Forelimb muscle (tissue), 1 donor: ENCODE measurements at regions not wholly inside any gene's neighbourhood (a gene's known extent, or its start where the extent isn't known, plus 50 kb on each side); places are given as distances from the start of the nearest gene placed in this dataset.
"Not testable (repeated sequence)": the region's sequence is repeated elsewhere in the genome, so short reads cannot be mapped to it uniquely, and the experiment has no call there.

Experiments
- DNase-seq: peaks from one replicate; pipeline ENCODE4 v3.0.0-alpha.2; 2013; ENCODE audit warnings: low read depth

- no peak for DNase-seq
These were observed 220.7 kb downstream of the TACR3 start for GRCh38 chr4:103499094-103499493.

DNA sequence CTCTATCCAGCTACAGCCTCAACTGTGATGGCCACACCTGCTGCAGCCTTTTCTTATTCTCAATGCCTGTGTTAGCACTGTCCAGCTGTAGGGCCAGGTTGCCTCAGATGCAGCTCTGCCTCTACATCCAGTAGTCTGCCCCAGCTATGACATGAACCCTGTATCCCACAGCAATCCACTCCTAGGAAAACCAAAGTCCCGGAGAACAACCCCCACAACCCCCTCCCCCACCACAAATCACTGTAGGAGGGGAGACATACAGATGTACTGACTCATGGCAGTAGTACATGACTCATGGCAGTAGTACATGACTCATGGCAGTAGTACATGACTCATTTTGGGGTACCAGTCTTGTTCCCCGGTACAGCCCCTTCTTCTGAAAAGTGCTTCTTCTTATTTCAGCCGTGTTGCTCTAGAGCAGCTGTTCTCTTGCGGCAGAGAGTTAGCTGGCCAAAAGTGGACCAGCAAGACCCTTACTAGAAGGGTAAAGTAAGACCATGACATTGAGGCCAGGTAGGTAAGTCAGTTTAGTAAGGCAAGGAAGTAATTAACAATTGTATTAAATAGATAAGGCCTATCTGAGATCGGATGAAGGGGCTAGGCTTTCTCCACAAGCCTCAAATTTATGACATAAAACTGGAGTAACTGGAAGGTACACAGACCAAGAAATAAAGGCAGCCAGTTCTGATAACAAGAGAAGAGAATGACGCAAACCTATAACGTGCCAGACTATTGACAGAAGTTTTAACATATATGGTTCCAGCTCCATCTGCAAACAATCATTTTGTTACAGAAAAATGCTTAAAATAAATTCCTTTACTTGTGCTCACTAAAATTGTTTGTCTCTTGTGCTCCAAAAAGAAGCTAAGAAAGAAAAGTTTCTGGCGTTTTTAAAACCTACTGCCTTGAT, 221.4 kb downstream of the TACR3 start:
- DNase-seq = peak; percentile 55

DNA sequence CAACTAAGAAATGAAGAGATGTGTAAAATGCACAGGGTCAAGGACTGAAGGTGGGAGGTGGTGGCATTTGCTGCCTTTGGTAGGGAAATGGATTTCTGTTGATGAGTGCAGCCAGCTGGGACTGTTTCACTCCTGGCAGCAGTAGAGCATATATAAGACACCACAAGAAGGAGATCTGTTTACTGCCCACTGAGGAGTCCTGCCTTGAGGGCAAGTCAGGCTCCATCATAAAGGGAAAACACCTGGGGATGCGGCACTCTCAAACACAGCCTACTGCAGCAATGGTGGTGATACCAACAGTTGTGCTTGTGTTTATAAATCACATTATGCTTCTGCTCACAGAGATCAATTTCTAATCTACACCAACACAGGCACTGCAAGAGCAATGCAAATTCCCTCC, 222.1 kb downstream of the TACR3 start:
- DNase-seq = no peak

DNA sequence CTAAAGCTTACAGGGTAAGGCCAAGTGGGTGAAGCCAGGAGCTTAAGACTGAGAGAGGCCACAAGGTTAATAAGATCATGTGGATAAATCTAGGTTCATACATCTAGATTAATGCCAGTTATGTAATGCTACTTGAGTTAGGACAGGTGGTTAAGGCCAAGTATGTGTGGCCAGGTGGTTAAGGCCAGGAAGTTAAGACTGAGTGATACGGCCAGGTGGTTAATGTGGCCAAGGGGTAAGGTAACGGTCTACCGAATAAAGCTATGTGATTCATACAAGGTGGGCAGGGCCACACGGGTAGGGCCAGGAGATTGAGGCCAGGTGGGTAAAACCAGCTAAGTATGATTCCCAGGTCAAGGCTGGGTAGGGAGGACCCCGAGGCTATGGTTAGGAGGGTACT, 223.0 kb downstream of the TACR3 start:
- DNase-seq = no peak

- no peak for DNase-seq
These were observed 226.2 kb downstream of the TACR3 start for GRCh38 chr4:103493450-103494159.

DNA sequence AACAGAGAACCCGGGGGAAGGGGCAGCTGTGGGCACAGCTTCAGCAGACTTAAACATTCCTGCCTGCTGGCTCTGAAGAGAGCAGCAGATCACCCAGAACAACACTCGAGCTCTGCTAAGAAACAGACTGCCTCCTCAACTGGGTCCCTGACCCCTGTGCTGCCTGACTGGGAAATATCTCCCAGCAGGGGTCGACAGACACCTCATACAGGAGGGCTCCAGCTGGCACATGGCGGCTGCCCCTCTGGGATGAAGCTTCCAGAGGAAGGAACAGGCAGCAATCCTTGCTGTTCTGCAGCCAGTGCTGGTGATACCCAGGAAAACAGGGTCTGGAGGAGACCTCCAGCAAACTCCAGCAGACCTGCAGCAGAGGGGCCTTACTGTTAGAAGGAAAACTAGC, 234.5 kb downstream of the TACR3 start:
- not testable (repeated sequence) for DNase-seq

DNA sequence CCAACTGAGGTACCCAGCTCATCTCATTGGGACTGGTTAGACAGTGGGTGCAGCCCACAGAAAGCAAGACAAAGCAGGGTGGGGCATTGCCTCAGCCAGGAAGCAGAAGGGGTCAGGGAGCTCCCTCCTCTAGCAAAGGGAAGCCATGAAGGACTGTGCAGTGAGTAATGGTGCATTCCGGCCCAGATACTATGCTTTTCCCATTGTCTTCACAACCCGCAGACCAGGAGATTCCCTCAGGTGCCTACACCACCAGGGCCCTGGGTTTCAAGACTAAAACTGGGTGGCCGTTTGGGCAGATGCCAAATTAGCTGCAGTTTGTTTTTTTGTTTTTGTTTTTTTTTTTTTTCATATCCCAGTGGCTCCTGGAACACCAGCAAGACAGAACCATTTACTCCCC, 235.3 kb downstream of the TACR3 start:
- DNase-seq = no peak

GRCh38 chr4:103482893-103483292, 236.9 kb downstream of the TACR3 start:
- DNase-seq = no peak

- no peak for DNase-seq
These were observed 237.3 kb downstream of the TACR3 start for GRCh38 chr4:103482471-103482870.

DNA sequence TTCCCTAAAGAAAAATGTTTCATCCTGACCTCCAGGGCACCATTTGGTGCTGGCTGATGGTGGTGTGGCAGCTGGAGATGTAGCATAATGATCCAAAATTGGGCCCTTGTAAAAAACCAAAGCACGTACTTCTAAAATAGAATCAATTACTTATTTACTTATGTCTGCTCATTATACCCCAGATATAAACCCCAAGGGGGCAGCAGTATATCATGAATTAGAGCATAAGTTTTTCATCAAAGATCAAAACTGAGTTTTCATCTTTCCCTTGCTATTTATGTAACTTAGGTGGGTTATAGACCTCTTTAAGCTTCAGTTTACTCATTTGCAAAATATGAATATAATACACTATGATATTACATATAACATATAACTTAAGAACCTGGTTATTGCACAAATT, 241.1 kb downstream of the TACR3 start:
- DNase-seq = no peak

DNA sequence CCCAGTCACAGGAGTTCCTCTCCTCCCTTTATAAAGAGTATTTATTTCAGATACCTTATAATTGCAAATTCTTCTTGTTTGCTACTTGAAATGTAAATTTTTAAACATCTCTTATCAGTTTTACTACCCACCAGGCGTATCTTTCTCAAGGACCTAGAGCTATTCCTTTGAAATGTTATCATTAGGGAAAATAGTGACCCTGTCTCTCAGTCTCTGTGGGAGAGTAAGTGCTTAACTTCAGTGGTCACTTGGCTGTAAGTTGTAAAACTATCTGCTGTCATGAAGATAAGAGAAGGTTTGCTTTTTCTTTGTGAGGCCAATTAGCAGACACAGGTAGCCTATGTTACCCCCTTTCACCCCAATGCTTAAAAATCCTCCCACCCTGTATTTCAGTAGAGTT, 241.6 kb downstream of the TACR3 start:
- DNase-seq = no peak

DNA sequence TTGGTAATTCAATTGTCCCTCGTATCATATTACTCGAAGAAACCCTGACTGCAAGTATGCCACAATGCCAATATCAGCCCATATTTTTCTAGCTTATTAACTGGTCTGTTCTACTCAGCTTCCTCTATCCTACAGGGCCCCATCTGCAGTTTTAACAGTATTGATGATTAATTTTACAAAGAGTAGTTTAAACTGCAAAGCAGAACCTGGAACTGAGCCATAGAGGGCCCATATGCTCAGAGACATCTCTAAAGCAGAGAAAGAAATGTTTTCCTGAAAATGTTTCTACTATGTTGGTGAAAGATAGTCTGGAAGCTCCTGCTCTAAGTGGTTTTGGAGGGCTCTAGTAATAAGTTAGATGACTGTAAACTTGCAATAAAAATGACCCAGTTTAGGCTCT, 259.4 kb upstream of the CENPE start:
- no peak for DNase-seq

DNA sequence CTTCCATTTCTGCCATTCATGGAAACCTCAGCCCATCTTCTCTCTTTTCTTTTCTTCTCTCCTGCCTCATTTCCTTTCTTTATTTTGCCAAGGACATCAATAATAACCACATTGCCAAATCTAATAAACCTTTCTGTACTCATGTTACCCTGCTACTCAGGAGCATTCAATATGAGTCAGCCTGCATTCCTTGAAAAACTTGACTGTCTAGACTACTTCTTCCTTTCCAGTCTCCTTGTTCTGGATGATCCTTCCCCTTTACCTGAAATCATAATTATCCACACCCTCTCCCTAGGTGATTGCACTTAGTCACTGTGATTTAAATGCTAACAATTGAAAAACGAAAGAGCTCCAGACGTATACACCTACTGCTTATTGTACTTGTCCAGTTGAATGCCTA, 253.2 kb upstream of the CENPE start:
- DNase-seq = no peak

DNA sequence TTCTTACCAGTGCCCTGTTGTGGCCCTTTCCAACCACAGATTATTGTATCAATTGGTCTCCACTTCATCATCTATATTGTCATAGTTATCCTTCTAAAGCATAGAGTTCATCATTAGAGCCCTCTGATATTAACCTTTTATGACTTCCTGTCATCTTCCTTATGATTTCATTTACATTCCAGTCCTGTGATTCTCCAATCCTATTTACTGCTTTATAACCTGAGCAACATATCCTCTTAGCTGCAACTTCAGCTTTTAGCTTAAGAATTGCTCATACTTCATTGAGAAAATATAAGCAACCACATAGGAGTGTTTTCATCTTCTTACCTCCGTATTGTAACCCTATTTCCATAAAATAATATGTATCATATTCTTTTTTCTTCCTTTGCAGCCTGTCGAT, 252.6 kb upstream of the CENPE start:
- DNase-seq = no peak

GRCh38 chr4:103449296-103450023, 251.3 kb upstream of the CENPE start:
- no peak for DNase-seq

- DNase-seq = no peak
These were observed 247.2 kb upstream of the CENPE start for GRCh38 chr4:103445377-103445776.

DNA sequence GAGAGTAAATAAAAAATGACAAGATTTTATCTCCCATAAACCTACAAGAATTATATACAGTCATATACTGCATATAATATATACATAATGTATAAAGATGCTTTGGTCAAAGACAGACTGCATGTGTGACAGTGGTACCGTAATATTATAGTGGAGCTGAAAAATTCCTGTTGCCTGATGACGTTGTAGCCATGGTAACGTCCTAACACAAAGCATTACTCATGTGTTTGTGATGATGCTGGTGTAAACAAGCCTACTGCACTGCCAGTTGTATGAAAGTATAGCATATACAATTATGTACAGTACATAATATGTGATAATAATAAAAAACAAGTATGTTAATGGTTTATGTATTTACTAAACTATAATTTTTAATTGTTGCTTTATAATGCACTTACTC, 245.2 kb upstream of the CENPE start:
- DNase-seq = peak; percentile 6

DNA sequence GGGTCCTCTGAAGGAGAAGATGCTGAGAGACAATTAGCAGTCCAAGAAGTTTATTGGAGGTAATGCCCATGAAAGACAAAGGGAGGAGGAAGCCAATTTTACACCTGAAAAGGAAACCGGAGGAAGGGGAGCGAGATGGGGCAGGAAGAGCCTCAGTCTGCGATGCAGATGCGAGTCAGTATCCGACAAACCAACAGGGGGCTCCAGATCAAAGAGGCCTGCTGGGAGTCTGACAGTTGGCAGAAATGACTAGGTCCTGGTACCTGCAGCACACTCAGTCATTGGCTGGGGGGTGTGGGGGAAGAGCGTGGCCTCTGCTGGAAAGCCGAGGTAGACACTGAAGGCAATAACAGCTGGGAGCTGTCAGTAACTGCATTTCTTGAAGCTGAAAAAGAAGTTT, 231.1 kb upstream of the CENPE start:
- no peak for DNase-seq

DNA sequence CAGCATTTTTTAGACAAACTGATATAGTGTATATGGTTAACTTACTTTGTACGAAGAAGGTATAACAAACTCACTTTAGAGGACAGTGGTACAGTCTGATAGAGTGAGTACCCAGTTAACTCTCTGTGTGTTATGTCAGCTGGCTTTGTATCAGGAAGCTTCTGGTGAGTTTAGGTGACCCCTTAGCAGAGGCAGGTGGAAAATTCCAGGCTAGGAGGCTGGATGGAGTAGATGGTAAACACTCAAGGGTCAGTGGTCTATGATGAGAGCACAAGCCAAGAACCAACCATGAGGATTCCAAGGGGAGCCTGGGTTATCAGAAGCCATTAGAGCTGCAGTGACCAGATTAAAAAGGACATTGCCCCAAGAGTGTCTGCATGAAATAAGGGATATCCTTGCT, 227.3 kb upstream of the CENPE start:
- DNase-seq = no peak

DNA sequence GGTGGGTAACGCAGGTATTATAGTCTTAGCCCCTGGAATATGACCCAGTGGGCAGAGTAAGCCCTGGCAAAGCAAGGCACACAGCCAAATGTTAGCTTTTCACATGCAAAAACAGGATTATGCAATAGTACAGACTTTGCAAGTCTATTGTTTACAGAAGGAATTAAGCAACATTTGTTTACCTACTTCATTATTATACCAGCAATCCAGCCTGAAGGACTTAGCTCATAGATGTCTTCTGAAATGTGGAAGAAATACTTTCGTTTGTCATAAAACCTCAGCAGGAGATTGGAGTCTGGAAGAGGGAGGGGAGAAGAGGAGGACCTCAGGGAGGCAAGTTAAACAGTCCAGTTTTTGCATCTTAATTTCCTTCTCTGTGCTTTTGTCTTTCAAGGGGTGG, 226.7 kb upstream of the CENPE start:
- no peak for DNase-seq

DNA sequence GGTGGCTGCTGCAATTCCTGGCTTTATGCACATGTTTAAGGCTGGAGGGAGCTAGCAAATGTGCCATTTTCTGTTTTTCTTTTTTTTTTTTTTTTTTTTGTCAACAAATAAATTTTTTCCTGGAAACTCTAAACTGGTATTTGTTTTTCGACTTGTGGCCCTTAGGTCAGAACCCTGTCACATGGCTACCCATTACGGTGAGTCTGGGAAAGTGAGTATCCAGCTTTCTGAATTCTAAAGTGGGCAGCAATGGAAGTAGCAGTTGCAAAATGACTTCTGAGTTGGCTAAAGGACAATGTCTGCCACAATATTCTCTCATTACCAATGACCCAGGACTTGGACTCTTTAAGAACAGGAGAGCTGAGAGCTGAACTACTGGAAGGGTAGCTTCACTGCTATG, 225.1 kb upstream of the CENPE start:
- no peak for DNase-seq

DNA sequence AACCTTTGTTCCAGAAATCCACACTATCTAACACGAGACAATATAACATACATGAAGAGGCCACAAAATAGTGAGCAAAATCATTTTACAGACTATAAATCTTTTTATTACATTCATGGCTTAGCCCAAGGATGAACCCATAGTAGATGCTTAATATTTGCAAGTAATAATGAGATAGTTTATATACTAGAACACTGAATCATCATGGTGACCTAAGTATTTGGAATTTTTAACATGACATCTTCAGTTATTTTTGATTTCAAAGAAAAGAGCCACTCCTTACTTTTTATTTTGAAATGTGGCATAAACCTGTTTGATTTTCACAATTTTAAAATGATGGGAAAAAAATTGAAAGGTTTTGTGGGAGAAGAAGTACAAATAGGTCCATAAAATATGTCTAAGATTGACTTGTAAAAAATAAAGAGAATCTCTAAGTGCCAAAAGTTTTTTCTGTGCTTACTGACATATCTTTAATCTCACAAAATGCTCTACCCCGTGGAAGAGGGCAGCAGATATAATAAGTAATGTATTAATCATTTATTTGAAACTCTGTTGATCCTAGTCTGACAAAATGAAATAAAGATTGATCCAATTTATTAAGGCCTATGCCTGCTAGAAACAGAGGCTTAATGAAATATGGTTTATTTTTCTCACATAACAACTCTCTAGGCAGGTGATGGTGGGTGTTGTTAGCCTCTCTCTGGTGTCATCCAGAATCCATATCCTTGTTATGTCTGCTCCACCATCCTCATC, 224.5 kb upstream of the CENPE start:
- no peak for DNase-seq
